Left lobe of liver (tissue), 2 donors: ENCODE measurements at regions not wholly inside any gene's neighbourhood (a gene's known extent, or its start where the extent isn't known, plus 50 kb on each side); places are given as distances from the start of the nearest gene placed in this dataset.

ENCODE experiments used
- ATAC-seq: fragments of 200-7000 bp; cut with Tn5 transposase; one replicate; pipeline ENCODE4 v1.9.1; 2020; ENCODE audit warnings: mild to moderate bottlenecking, moderate library complexity
- DNase-seq: peaks from one replicate; pipeline ENCODE4 v3.0.0-alpha.2; 2020; ENCODE audit warnings: low spot score
- donor health status: DM: no; HTN: no; CAD: no; lungs with moderate emphysema.
- donor health status: DM: no; HTN: yes; CAD: no.

GRCh38 chr4:181582595-181582994 lies 660.6 kb upstream of the TENM3 start:
- no peak for DNase-seq
- no peak for ATAC-seq

GRCh38 chr4:181588733-181589302 lies 654.4 kb upstream of the TENM3 start:
- ATAC-seq, result no peak
- DNase-seq, result no peak

- ATAC-seq, result no peak
Measured at GRCh38 chr4:181592221-181592745, 650.9 kb upstream of the TENM3 start.

GRCh38 chr4:181593703-181594102 lies 649.5 kb upstream of the TENM3 start:
- DNase-seq (no peak), ATAC-seq (no peak)

More at GRCh38 chr4:181592221-181592745, 650.9 kb upstream of the TENM3 start:
- DNase-seq, result no peak

- DNase-seq, result no peak
- no peak for ATAC-seq
Measured at GRCh38 chr4:181594188-181594587, 649.0 kb upstream of the TENM3 start.

- DNase-seq (no peak), ATAC-seq (no peak)
Measured at GRCh38 chr4:181595716-181596115, 647.5 kb upstream of the TENM3 start.

- ATAC-seq, result no peak
Measured at GRCh38 chr4:181597766-181598165, 645.4 kb upstream of the TENM3 start.

GRCh38 chr4:181599134-181599533 lies 644.1 kb upstream of the TENM3 start:
- DNase-seq, result no peak
- ATAC-seq, result no peak

More at GRCh38 chr4:181597766-181598165, 645.4 kb upstream of the TENM3 start:
- DNase-seq, result no peak

- no peak for ATAC-seq
- no peak for DNase-seq
Measured at GRCh38 chr4:181601103-181601502, 642.1 kb upstream of the TENM3 start.

GRCh38 chr4:181604546-181604945 lies 638.7 kb upstream of the TENM3 start:
- DNase-seq (no peak), ATAC-seq (no peak)

GRCh38 chr4:181606300-181606699 lies 636.9 kb upstream of the TENM3 start:
- ATAC-seq (no peak), DNase-seq (no peak)

GRCh38 chr4:181608181-181608580 lies 635.0 kb upstream of the TENM3 start:
- ATAC-seq (no peak), DNase-seq (no peak)

GRCh38 chr4:181611033-181611711 lies 632.0 kb upstream of the TENM3 start:
- no peak for DNase-seq

GRCh38 chr4:181611946-181612600 lies 631.1 kb upstream of the TENM3 start:
- ATAC-seq, result no peak
- DNase-seq, result no peak

More at GRCh38 chr4:181611033-181611711, 632.0 kb upstream of the TENM3 start:
- ATAC-seq, result no peak

GRCh38 chr4:181613200-181613599 lies 630.0 kb upstream of the TENM3 start:
- ATAC-seq (no peak), DNase-seq (no peak)

- DNase-seq (no peak), ATAC-seq (no peak)
Measured at GRCh38 chr4:181618038-181618618, 625.1 kb upstream of the TENM3 start.

- ATAC-seq, result no peak
- DNase-seq, result no peak
Measured at GRCh38 chr4:181618896-181619295, 624.3 kb upstream of the TENM3 start.

- no peak for DNase-seq
- ATAC-seq, result no peak
Measured at GRCh38 chr4:181619651-181620050, 623.6 kb upstream of the TENM3 start.

- ATAC-seq (no peak), DNase-seq (no peak)
Measured at GRCh38 chr4:181637186-181638105, 605.8 kb upstream of the TENM3 start.

- no peak for DNase-seq
- no peak for ATAC-seq
Measured at GRCh38 chr4:181643466-181643865, 599.7 kb upstream of the TENM3 start.

- no peak for DNase-seq
Measured at GRCh38 chr4:181645489-181645888, 597.7 kb upstream of the TENM3 start.

More at GRCh38 chr4:181645489-181645888, 597.7 kb upstream of the TENM3 start:
- ATAC-seq, result no peak
